Esophagus squamous epithelium (tissue), 4 donors: ENCODE measurements at regions not wholly inside any gene's neighbourhood (a gene's known extent, or its start where the extent isn't known, plus 50 kb on each side); places are given as distances from the start of the nearest gene placed in this dataset.

Experiments
- CTCF ChIP-seq, 6 experiments: fragments of 450-650 bp in 4 of 6; fragments of 200-600 bp in 2 of 6; sonication (generic) in 2 of 6; IDR thresholded peaks; one replicate each; pipeline ENCODE4 v1.5.1; 2016 to 2019; ENCODE audit warnings: antibody characterized with exemption in 6 of 6, mild to moderate bottlenecking in 4 of 6, moderate library complexity in 4 of 6
- POLR2A ChIP-seq, 4 donors: fragments of 450-650 bp; IDR thresholded peaks; one replicate each; pipeline ENCODE4 v1.6.1; 2017; ENCODE audit warnings: antibody characterized with exemption in 4 of 4, mild to moderate bottlenecking in 4 of 4, moderate library complexity in 3 of 4

- no peak for TF ChIP-seq CTCF (IDR thresholded peaks at IDR 0.05)
- TF ChIP-seq POLR2A (IDR thresholded peaks at IDR 0.05): no peak
These were observed 510.5 kb upstream of the PFKP start for GRCh38 chr10:2556883-2557282.
